Esophagus squamous epithelium (tissue), 5 donors: ENCODE measurements at regions not wholly inside any gene's neighbourhood (a gene's known extent, or its start where the extent isn't known, plus 50 kb on each side); places are given as distances from the start of the nearest gene placed in this dataset.

ENCODE experiments used
- DNase-seq: peaks from one replicate; lab custom pipeline; 2025; lab: John Stamatoyannopoulos, UW
- H3K27ac ChIP-seq, 4 donors: fragments of 200-600 bp; sonication (generic); one replicate each; pipeline ENCODE4 v1.5.1; 2016 to 2019; ENCODE audit warnings: mild to moderate bottlenecking in 1 of 4
- H3K27me3 ChIP-seq, 4 donors: fragments of 200-600 bp; sonication (generic); 1 replicate in 3 of 4; 2 replicates in 1 of 4; pipeline versions ENCODE4 v1.5.1 to v1.6.0; 2017 to 2021; ENCODE audit warnings: antibody characterized with exemption in 1 of 4
- H3K36me3 ChIP-seq, 3 donors: fragments of 200-600 bp; sonication (generic); one replicate each; pipeline ENCODE4 v1.5.1; 2016 to 2019
- H3K4me1 ChIP-seq, 3 donors: fragments of 200-600 bp; sonication (generic); one replicate each; pipeline ENCODE4 v1.5.1; 2017 to 2019
- H3K4me3 ChIP-seq, 4 donors: fragments of 200-600 bp; sonication (generic); 1 replicate in 3 of 4; 2 replicates in 1 of 4; pipeline ENCODE4 v1.5.1; 2016 to 2019; ENCODE audit warnings: mild to moderate bottlenecking in 2 of 4, moderate library complexity in 1 of 4
- H3K9me3 ChIP-seq, 3 donors: fragments of 200-600 bp; sonication (generic); one replicate each; pipeline ENCODE4 v1.5.1; 2016 to 2019
- POLR2A ChIP-seq, 4 donors: fragments of 450-650 bp; IDR thresholded peaks; one replicate each; pipeline ENCODE4 v1.6.1; 2017; ENCODE audit warnings: antibody characterized with exemption in 4 of 4, mild to moderate bottlenecking in 4 of 4, moderate library complexity in 3 of 4
- WGBS, 2 donors: methylation state at CpG; one replicate each; pipeline ENCODE4 v1.1.5; 2018; 5-methylcytosine and 5-hydroxymethylcytosine counted together
- intact Hi-C: fragments of 100-400 bp; cut with DNase I; formaldehyde crosslinking; loops from one replicate; pipeline ENCODE4 v1.15.0; 2022
- TF ChIP-seq, protein P1 (sequence below), 6 experiments: fragments of 450-650 bp in 4 of 6; fragments of 200-600 bp in 2 of 6; sonication (generic) in 2 of 6; IDR thresholded peaks; one replicate each; pipeline ENCODE4 v1.5.1; 2016 to 2019; ENCODE audit warnings: antibody characterized with exemption in 6 of 6, mild to moderate bottlenecking in 4 of 6, moderate library complexity in 4 of 6
- donor health status: DM: yes; HTN: yes; CAD: no.

DNA sequence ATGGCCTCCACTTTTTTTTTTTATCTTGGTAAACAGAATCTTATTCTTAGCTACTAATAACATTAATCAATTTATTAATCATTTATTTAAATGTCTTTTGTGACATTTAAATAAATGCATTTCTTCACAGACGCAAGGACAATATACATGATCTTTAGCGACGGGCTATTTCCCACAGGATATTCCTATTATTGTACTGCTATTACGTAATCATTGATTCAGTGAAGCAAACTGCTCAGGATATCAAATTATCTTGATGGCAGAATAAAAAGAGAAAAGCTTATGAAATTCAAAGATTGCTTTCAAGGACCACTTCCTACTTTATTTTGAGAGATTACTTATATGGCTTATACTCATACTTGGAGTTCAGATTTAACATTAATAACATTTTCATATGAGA, 114.1 kb downstream of the FAM9B start:
- TF ChIP-seq, protein P1, sequence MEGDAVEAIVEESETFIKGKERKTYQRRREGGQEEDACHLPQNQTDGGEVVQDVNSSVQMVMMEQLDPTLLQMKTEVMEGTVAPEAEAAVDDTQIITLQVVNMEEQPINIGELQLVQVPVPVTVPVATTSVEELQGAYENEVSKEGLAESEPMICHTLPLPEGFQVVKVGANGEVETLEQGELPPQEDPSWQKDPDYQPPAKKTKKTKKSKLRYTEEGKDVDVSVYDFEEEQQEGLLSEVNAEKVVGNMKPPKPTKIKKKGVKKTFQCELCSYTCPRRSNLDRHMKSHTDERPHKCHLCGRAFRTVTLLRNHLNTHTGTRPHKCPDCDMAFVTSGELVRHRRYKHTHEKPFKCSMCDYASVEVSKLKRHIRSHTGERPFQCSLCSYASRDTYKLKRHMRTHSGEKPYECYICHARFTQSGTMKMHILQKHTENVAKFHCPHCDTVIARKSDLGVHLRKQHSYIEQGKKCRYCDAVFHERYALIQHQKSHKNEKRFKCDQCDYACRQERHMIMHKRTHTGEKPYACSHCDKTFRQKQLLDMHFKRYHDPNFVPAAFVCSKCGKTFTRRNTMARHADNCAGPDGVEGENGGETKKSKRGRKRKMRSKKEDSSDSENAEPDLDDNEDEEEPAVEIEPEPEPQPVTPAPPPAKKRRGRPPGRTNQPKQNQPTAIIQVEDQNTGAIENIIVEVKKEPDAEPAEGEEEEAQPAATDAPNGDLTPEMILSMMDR (IDR thresholded peaks at IDR 0.05) = no peak
- no peak for TF ChIP-seq POLR2A (IDR thresholded peaks at IDR 0.05)
- Histone ChIP-seq H3K4me1 (no peaks in the 10 kb centered on the region), H3K36me3 (no peaks in the 10 kb centered on the region), H3K27me3 (no peaks in the 10 kb centered on the region), H3K4me3 (no peak overlapping the region), H3K27ac (no peak overlapping the region), H3K9me3 (no peaks in the 10 kb centered on the region)
- intact Hi-C loops = no loop called here
- no peak for DNase-seq
- 80 to 85% methylated on average over 4 of the region's 4 CpGs for WGBS, 2 donors

- WGBS, 2 donors = 63 to 91% methylated on average over 1 of the region's 1 CpG
- Histone ChIP-seq H3K9me3 (no peaks in the 10 kb centered on the region), H3K4me1 (no peaks in the 10 kb centered on the region), H3K27me3 (no peaks in the 10 kb centered on the region), H3K36me3 (no peaks in the 10 kb centered on the region), H3K4me3 (no peak overlapping the region), H3K27ac (no peak overlapping the region)
- intact Hi-C loops = no loop called here
- TF ChIP-seq POLR2A (IDR thresholded peaks at IDR 0.05) = no peak
- TF ChIP-seq, protein P1 (IDR thresholded peaks at IDR 0.05) = no peak
- DNase-seq = no peak
Measured at GRCh38 chrX:8916697-8917096, 115.5 kb upstream of the FAM9A start.

GRCh38 chrX:8914681-8915080, 113.5 kb upstream of the FAM9A start:
- Histone ChIP-seq H3K9me3 (no peaks in the 10 kb centered on the region), H3K27ac (no peak overlapping the region), H3K4me1 (no peaks in the 10 kb centered on the region), H3K27me3 (no peaks in the 10 kb centered on the region), H3K4me3 (no peak overlapping the region), H3K36me3 (no peaks in the 10 kb centered on the region)
- WGBS, 2 donors = 51 to 53% methylated on average over 4 of the region's 4 CpGs
- TF ChIP-seq, protein P1 (IDR thresholded peaks at IDR 0.05) = no peak
- TF ChIP-seq POLR2A (IDR thresholded peaks at IDR 0.05) = no peak
- intact Hi-C loops = no loop called here
- DNase-seq = no peak

- Histone ChIP-seq H3K27ac (peak overlapping the region in 3 of 4 donors; percentile 32 to 68 (median 32)), H3K36me3 (no peaks in the 10 kb centered on the region), H3K4me3 (no peak overlapping the region), H3K27me3 (no peaks in the 10 kb centered on the region), H3K4me1 (no peaks in the 10 kb centered on the region), H3K9me3 (no peaks in the 10 kb centered on the region)
- WGBS, 2 donors = 34 to 41% methylated on average over 2 to 6 of the region's 6 CpGs
- no peak for DNase-seq
- intact Hi-C loops = no loop called here
- TF ChIP-seq POLR2A (IDR thresholded peaks at IDR 0.05) = no peak
- TF ChIP-seq, protein P1 (IDR thresholded peaks at IDR 0.05) = no peak
Measured at GRCh38 chrX:8913655-8914409, 112.6 kb upstream of the FAM9A start.

GRCh38 chrX:8907688-8908087, 106.5 kb upstream of the FAM9A start:
- DNase-seq = no peak
- H3K27ac ChIP-seq = no peak overlapping the region
- no peaks in the 10 kb centered on the region for H3K27me3 ChIP-seq
- no peaks in the 10 kb centered on the region for H3K4me1 ChIP-seq
- WGBS, 2 donors = 54 to 61% methylated on average over 2 of the region's 2 CpGs
- intact Hi-C loops = no loop called here
- no peak overlapping the region for H3K4me3 ChIP-seq
- no peaks in the 10 kb centered on the region for H3K36me3 ChIP-seq
- TF ChIP-seq, protein P1 (IDR thresholded peaks at IDR 0.05) = no peak
- no peak for TF ChIP-seq POLR2A (IDR thresholded peaks at IDR 0.05)
- H3K9me3 ChIP-seq = no peaks in the 10 kb centered on the region
